GM23338 (cell line): ENCODE measurements at regions not wholly inside any gene's neighbourhood (a gene's known extent, or its start where the extent isn't known, plus 50 kb on each side); places are given as distances from the start of the nearest gene placed in this dataset.

Experiments used
- ATAC-seq: fragments of 200-7000 bp; cut with Tn5 transposase; 3 replicates; pipeline ENCODE4 v1.9.1; 2020
- DNase-seq: peaks from one replicate; pipeline ENCODE4 v3.0.0-alpha.2; 2015; ENCODE audit warnings: low spot score
- H2AFZ ChIP-seq: fragments of 200-600 bp; sonication (generic); 2 replicates; pipeline ENCODE4 v1.8.0; 2016; ENCODE audit warnings: antibody characterized with exemption, mild to moderate bottlenecking, moderate library complexity
- H3F3A ChIP-seq: fragments of 200-600 bp; sonication (generic); replicated peaks from 2 replicates; pipeline ENCODE4 v1.8.0; 2017; ENCODE audit warnings: antibody characterized with exemption, mixed run types, low read depth
- H3K27ac ChIP-seq: fragments of 200-600 bp; sonication (generic); 2 replicates; pipeline ENCODE4 v1.6.1; 2016; ENCODE audit warnings: low read depth
- H3K27me3 ChIP-seq: fragments of 200-600 bp; sonication (generic); 2 replicates; pipeline ENCODE4 v1.8.0; 2016; ENCODE audit warnings: mild to moderate bottlenecking, mixed run types, moderate library complexity; ENCODE audit not compliant: insufficient read depth
- H3K36me3 ChIP-seq: fragments of 200-600 bp; sonication (generic); 2 replicates; pipeline ENCODE4 v1.8.0; 2016; ENCODE audit warnings: mild to moderate bottlenecking; ENCODE audit not compliant: insufficient read depth
- H3K4me1 ChIP-seq: fragments of 200-600 bp; sonication (generic); 2 replicates; pipeline ENCODE4 v1.8.0; 2016; ENCODE audit warnings: mild to moderate bottlenecking, moderate library complexity; ENCODE audit not compliant: insufficient read depth
- H3K4me2 ChIP-seq: fragments of 200-600 bp; sonication (generic); 2 replicates; pipeline ENCODE4 v1.7.1; 2017; ENCODE audit warnings: mixed run types
- H3K4me3 ChIP-seq: fragments of 200-600 bp; sonication (generic); 2 replicates; pipeline ENCODE4 v1.6.1; 2016; ENCODE audit warnings: mixed run types
- H3K79me2 ChIP-seq: fragments of 200-600 bp; sonication (generic); replicated peaks from 2 replicates; pipeline ENCODE4 v1.8.0; 2017; ENCODE audit warnings: mild to moderate bottlenecking; ENCODE audit not compliant: insufficient read depth
- H3K9me2 ChIP-seq: fragments of 200-600 bp; sonication (generic); 2 replicates; pipeline ENCODE4 v1.8.0; 2017; ENCODE audit not compliant: insufficient read depth
- H4K20me1 ChIP-seq: fragments of 200-600 bp; sonication (generic); replicated peaks from 2 replicates; pipeline ENCODE4 v1.8.0; 2017; ENCODE audit warnings: mild to moderate bottlenecking; ENCODE audit not compliant: insufficient read depth
- H3K27ac Mint-ChIP-seq: 2 replicates; pipeline ENCODE4 v1.8.0; 2020; ENCODE audit warnings: inconsistent platforms, mild to moderate bottlenecking, moderate library complexity, mixed read lengths
- H3K27me3 Mint-ChIP-seq: 3 replicates; pipeline ENCODE4 v1.8.0; 2022; ENCODE audit warnings: low read depth, mild to moderate bottlenecking, moderate library complexity, mixed read lengths, inconsistent platforms; ENCODE audit not compliant: insufficient read depth, poor library complexity
- H3K36me3 Mint-ChIP-seq: 3 replicates; pipeline ENCODE4 v1.8.0; 2021; ENCODE audit warnings: low read depth, mild to moderate bottlenecking, inconsistent platforms, moderate library complexity, mixed read lengths
- H3K4me1 Mint-ChIP-seq: 3 replicates; pipeline ENCODE4 v1.8.0; 2020; ENCODE audit warnings: mild to moderate bottlenecking, inconsistent platforms, mixed read lengths
- H3K4me3 Mint-ChIP-seq: 3 replicates; pipeline ENCODE4 v1.8.0; 2021; ENCODE audit warnings: moderate library complexity, mild to moderate bottlenecking, inconsistent platforms, mixed read lengths
- H3K9me3 Mint-ChIP-seq: 3 replicates; pipeline ENCODE4 v1.8.0; 2020; ENCODE audit warnings: moderate library complexity, mild to moderate bottlenecking, inconsistent platforms, mixed read lengths
- CREB1 ChIP-seq: fragments of 250-450 bp; sonication (Bioruptor Pico); IDR thresholded peaks from 2 replicates; pipeline ENCODE4 v1.5.0; 2020; ENCODE audit warnings: low read depth, mild to moderate bottlenecking, moderate library complexity
- EZH2 ChIP-seq: fragments of 200-600 bp; sonication (generic); IDR thresholded peaks from one replicate; pipeline ENCODE4 v1.8.0; 2017; ENCODE audit warnings: antibody characterized with exemption, mild to moderate bottlenecking, low read depth; ENCODE audit not compliant: unreplicated experiment
- EZH2phosphoT487 ChIP-seq: fragments of 200-600 bp; sonication (generic); IDR thresholded peaks from one replicate; pipeline ENCODE4 v1.8.1; 2018; ENCODE audit warnings: antibody characterized with exemption; ENCODE audit not compliant: unreplicated experiment
- JUNB ChIP-seq: IDR thresholded peaks from one replicate; pipeline ENCODE4 v1.6.1; 2016; ENCODE audit warnings: antibody characterized with exemption; ENCODE audit not compliant: unreplicated experiment
- NANOG ChIP-seq: IDR thresholded peaks from 2 replicates; pipeline ENCODE4 v1.6.1; 2016; ENCODE audit warnings: antibody characterized with exemption, borderline replicate concordance
- POLR2AphosphoS5 ChIP-seq: IDR thresholded peaks from 2 replicates; pipeline ENCODE4 v1.6.1; 2016; ENCODE audit warnings: antibody characterized with exemption, low read depth
- REST ChIP-seq: IDR thresholded peaks from one replicate; pipeline ENCODE4 v1.6.1; 2018; ENCODE audit warnings: antibody characterized with exemption; ENCODE audit not compliant: unreplicated experiment
- STAT1 ChIP-seq: IDR thresholded peaks from one replicate; pipeline ENCODE4 v1.6.1; 2016; ENCODE audit warnings: antibody characterized with exemption; ENCODE audit not compliant: unreplicated experiment
- ZNF114 ChIP-seq: fragments of 250-450 bp; sonication (Bioruptor Pico); IDR thresholded peaks from 2 replicates; pipeline ENCODE4 v1.5.0; 2020; ENCODE audit warnings: mild to moderate bottlenecking, moderate library complexity
- TF ChIP-seq, protein P1 (sequence below), 2 experiments: fragments of 200-600 bp in 1 of 2; sonication (generic) in 1 of 2; conservative IDR thresholded peaks; 2 replicates each; pipeline versions ENCODE4 v1.5.1 to v1.6.1; 2016 to 2017; ENCODE audit warnings: antibody characterized with exemption in 2 of 2, low read depth in 2 of 2, mild to moderate bottlenecking in 2 of 2, moderate library complexity in 1 of 2
- TF ChIP-seq, protein P2 (sequence below): IDR thresholded peaks from 2 replicates; pipeline ENCODE4 v1.6.1; 2016; ENCODE audit warnings: antibody characterized with exemption

DNA sequence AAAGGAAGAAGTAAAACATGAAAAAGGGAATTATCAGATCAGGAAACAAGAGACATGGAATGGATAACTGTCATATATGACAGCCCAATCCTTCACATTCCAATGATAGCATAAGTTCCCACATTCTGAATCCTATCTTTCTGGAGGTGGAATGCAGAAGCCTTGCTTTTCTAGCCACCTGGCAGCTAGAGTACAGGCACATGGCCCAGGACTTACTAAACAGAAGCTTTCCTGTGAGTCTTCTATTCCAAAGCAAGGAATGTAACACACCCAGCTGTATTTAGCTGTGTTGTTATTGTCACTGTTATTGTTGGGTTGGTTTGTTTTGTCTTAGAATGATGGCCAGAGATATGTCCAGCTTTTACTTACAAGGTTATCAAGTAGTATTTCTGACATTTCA is 780.5 kb upstream of the ZNF608 start:
- Histone ChIP-seq H3K36me3 (no peaks in the 10 kb centered on the region), H4K20me1 (no peaks in the 10 kb centered on the region), H3F3A (no peaks in the 10 kb centered on the region), H3K27ac (no peak overlapping the region), H3K9me2 (no peaks in the 10 kb centered on the region), H3K4me2 (no peak overlapping the region), H2AFZ (no peak overlapping the region), H3K27me3 (no peaks in the 10 kb centered on the region), H3K79me2 (no peaks in the 10 kb centered on the region), H3K4me3 (no peak overlapping the region), H3K4me1 (peaks cover 6% of the 10 kb centered on the region; the same call in 1 of the 2 replicates)
- Mint-ChIP-seq H3K27ac (no peak overlapping the region), H3K4me3 (no peak overlapping the region), H3K4me1 (peaks cover 8% of the 10 kb centered on the region), H3K27me3 (no peaks in the 10 kb centered on the region), H3K36me3 (no peaks in the 10 kb centered on the region), H3K9me3 (no peaks in the 10 kb centered on the region)
- no peak for ATAC-seq
- no peak for TF ChIP-seq JUNB
- TF ChIP-seq, protein P1, sequence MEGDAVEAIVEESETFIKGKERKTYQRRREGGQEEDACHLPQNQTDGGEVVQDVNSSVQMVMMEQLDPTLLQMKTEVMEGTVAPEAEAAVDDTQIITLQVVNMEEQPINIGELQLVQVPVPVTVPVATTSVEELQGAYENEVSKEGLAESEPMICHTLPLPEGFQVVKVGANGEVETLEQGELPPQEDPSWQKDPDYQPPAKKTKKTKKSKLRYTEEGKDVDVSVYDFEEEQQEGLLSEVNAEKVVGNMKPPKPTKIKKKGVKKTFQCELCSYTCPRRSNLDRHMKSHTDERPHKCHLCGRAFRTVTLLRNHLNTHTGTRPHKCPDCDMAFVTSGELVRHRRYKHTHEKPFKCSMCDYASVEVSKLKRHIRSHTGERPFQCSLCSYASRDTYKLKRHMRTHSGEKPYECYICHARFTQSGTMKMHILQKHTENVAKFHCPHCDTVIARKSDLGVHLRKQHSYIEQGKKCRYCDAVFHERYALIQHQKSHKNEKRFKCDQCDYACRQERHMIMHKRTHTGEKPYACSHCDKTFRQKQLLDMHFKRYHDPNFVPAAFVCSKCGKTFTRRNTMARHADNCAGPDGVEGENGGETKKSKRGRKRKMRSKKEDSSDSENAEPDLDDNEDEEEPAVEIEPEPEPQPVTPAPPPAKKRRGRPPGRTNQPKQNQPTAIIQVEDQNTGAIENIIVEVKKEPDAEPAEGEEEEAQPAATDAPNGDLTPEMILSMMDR (conservative IDR thresholded peaks at IDR 0.05; ENCODE audit: low read depth in 2 of 2): no peak
- no peak for TF ChIP-seq EZH2
- TF ChIP-seq EZH2phosphoT487: no peak
- no peak for TF ChIP-seq CREB1 (CRISPR knock-in tag)
- no peak for TF ChIP-seq ZNF114
- no peak for TF ChIP-seq NANOG
- DNase-seq: peak; percentile 7

DNA sequence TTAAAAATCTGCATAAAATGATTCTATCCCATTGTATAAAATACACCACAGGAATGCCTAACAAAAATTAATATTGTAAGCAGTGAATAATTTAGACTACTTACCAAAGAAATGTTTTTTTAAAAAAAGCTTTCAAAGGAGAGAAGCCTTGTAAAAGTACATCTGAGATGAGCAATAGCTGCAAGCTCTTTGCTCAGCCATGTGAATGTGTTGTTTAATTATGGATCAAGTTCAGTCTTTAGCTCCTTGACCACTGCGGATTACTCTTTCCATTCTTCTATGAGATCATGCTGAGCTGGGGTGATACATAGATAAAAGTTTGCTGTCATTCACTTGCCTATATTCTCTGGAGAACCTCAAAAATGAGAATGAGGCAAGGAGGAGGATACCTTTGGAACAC is 782.4 kb upstream of the ZNF608 start:
- Histone ChIP-seq H3K4me1 (peaks cover 6% of the 10 kb centered on the region; the same call in 1 of the 2 replicates), H3K36me3 (no peaks in the 10 kb centered on the region), H4K20me1 (no peaks in the 10 kb centered on the region), H3K9me2 (no peaks in the 10 kb centered on the region), H3K4me2 (no peak overlapping the region), H2AFZ (no peak overlapping the region), H3K27me3 (no peaks in the 10 kb centered on the region), H3K4me3 (no peak overlapping the region), H3K79me2 (no peaks in the 10 kb centered on the region), H3K27ac (no peak overlapping the region), H3F3A (no peaks in the 10 kb centered on the region)
- Mint-ChIP-seq H3K36me3 (no peaks in the 10 kb centered on the region; the same call in 1 of the 3 replicates), H3K4me1 (peaks cover 8% of the 10 kb centered on the region), H3K4me3 (no peak overlapping the region), H3K27me3 (no peaks in the 10 kb centered on the region), H3K9me3 (peaks cover 8% of the 10 kb centered on the region; the same call in 2 of the 3 replicates), H3K27ac (peak overlapping the region; percentile 52; the same call in 1 of the 2 replicates)
- ATAC-seq (no peak), DNase-seq (peak; percentile 2)
- no peak for TF ChIP-seq JUNB
- no peak for TF ChIP-seq CREB1 (CRISPR knock-in tag)
- no peak for TF ChIP-seq REST
- TF ChIP-seq STAT1: no peak
- TF ChIP-seq, protein P2, sequence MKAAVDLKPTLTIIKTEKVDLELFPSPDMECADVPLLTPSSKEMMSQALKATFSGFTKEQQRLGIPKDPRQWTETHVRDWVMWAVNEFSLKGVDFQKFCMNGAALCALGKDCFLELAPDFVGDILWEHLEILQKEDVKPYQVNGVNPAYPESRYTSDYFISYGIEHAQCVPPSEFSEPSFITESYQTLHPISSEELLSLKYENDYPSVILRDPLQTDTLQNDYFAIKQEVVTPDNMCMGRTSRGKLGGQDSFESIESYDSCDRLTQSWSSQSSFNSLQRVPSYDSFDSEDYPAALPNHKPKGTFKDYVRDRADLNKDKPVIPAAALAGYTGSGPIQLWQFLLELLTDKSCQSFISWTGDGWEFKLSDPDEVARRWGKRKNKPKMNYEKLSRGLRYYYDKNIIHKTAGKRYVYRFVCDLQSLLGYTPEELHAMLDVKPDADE: no peak
- TF ChIP-seq POLR2AphosphoS5: no peak
